OCI-LY1 (cell line): ENCODE measurements at regions not wholly inside any gene's neighbourhood (a gene's known extent, or its start where the extent isn't known, plus 50 kb on each side); places are given as distances from the start of the nearest gene placed in this dataset.

Source experiments
- H2AFZ ChIP-seq: fragments of 200-600 bp; sonication (generic), shearing (Covaris generic); 2 replicates; pipeline ENCODE4 v1.6.0; 2014; ENCODE audit warnings: antibody characterized with exemption, mild to moderate bottlenecking, low read length
- H3F3A ChIP-seq: fragments of 200-600 bp; sonication (generic), shearing (Covaris generic); 2 replicates; pipeline ENCODE4 v1.6.0; 2014; ENCODE audit warnings: mild to moderate bottlenecking, antibody characterized with exemption, low read length, moderate library complexity; ENCODE audit not compliant: insufficient read depth
- H3K27ac ChIP-seq: fragments of 200-600 bp; sonication (generic); 2 replicates; pipeline ENCODE4 v1.5.1; 2014; ENCODE audit warnings: low read length, mixed run types, mild to moderate bottlenecking, low read depth; ENCODE audit not compliant: poor library complexity, severe bottlenecking
- H3K27me3 ChIP-seq: fragments of 200-600 bp; sonication (generic); 2 replicates; pipeline ENCODE4 v1.6.0; 2014; ENCODE audit warnings: antibody characterized with exemption, mild to moderate bottlenecking, low read length, moderate library complexity; ENCODE audit not compliant: insufficient read depth
- H3K36me3 ChIP-seq: fragments of 200-600 bp; sonication (generic); 2 replicates; pipeline ENCODE4 v1.6.1; 2014; ENCODE audit warnings: mild to moderate bottlenecking, antibody characterized with exemption, low read length, moderate library complexity, mixed read lengths; ENCODE audit not compliant: insufficient read depth
- H3K4me1 ChIP-seq: fragments of 200-600 bp; sonication (generic); 2 replicates; pipeline ENCODE4 v1.5.1; 2014; ENCODE audit warnings: mild to moderate bottlenecking, low read length, moderate library complexity; ENCODE audit not compliant: insufficient read depth, severe bottlenecking
- H3K4me2 ChIP-seq: fragments of 200-600 bp; sonication (generic), shearing (Covaris generic); 2 replicates; pipeline ENCODE4 v1.6.1; 2014; ENCODE audit warnings: low read length
- H3K4me3 ChIP-seq: fragments of 200-600 bp; sonication (generic); 2 replicates; pipeline ENCODE4 v1.5.1; 2014; ENCODE audit warnings: low read length, low read depth, mild to moderate bottlenecking, mixed read lengths; ENCODE audit not compliant: poor library complexity, severe bottlenecking
- H3K79me2 ChIP-seq: fragments of 200-600 bp; shearing (Covaris generic); 2 replicates; pipeline ENCODE4 v1.6.1; 2016; ENCODE audit warnings: mixed run types, low read length, mixed read lengths; ENCODE audit not compliant: insufficient read depth
- H3K9ac ChIP-seq: fragments of 200-600 bp; sonication (generic), shearing (Covaris generic); 2 replicates; pipeline ENCODE4 v1.6.1; 2014; ENCODE audit warnings: mild to moderate bottlenecking, low read length, mixed read lengths
- H3K9me2 ChIP-seq: fragments of 200-600 bp; sonication (generic), shearing (Covaris generic); 2 replicates; pipeline ENCODE4 v1.6.1; 2014; ENCODE audit warnings: low read depth, mild to moderate bottlenecking, low read length, mixed read lengths
- H3K9me3 ChIP-seq: fragments of 200-600 bp; shearing (Covaris generic); 2 replicates; pipeline ENCODE4 v1.6.1; 2014; ENCODE audit warnings: low read length, mixed read lengths
- H4K20me1 ChIP-seq: fragments of 200-600 bp; sonication (generic), shearing (Covaris generic); 2 replicates; pipeline ENCODE4 v1.6.0; 2016; ENCODE audit warnings: mild to moderate bottlenecking, low read length; ENCODE audit not compliant: insufficient read depth
- CTCF ChIP-seq: fragments of 200-600 bp; sonication (generic), shearing (Covaris generic); IDR thresholded peaks from 2 replicates; pipeline ENCODE4 v1.5.1; 2017; ENCODE audit warnings: mild to moderate bottlenecking, antibody characterized with exemption, low read length, moderate library complexity, mixed read lengths
- EZH2 ChIP-seq: fragments of 200-600 bp; sonication (generic), shearing (Covaris generic); IDR thresholded peaks from 2 replicates; pipeline ENCODE4 v1.8.0; 2017; ENCODE audit warnings: borderline replicate concordance, mixed run types, mild to moderate bottlenecking, antibody characterized with exemption, low read length, moderate library complexity, mixed read lengths

- Histone ChIP-seq H4K20me1 (no peaks in the 10 kb centered on the region), H3K4me2 (no peak overlapping the region), H2AFZ (no peak overlapping the region), H3K36me3 (no peaks in the 10 kb centered on the region), H3K9ac (no peak overlapping the region), H3K27ac (no peak overlapping the region), H3K79me2 (no peaks in the 10 kb centered on the region), H3K9me3 (no peaks in the 10 kb centered on the region), H3K27me3 (no peaks in the 10 kb centered on the region), H3K4me3 (no peak overlapping the region), H3K4me1 (no peaks in the 10 kb centered on the region), H3K9me2 (no peaks in the 10 kb centered on the region), H3F3A (no peaks in the 10 kb centered on the region)
- TF ChIP-seq EZH2 (no peak), CTCF (no peak)
Observed at GRCh38 chrX:16472345-16472744, 177.6 kb upstream of the S100G start.

DNA sequence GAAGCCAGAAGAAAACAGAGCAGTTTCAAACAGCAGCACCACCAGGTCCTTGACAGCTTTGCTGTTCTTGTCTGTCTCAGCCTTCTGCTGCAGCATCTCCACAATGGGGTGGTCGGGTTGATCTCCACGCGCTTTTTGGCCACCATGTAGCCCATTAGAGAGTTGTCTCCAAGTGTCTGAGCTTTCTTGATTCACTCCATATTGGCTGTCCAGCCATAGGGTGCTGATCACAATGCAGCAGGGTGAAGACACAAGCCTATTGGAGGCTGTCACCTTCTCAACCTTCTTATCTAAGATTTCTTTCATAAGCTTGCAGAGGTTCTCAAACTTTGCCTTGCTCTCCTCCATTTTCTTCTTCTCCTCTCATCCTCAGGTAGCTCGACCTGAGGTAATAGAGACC is 175.4 kb upstream of the S100G start:
- Histone ChIP-seq H3K4me2 (no peak overlapping the region), H3K4me3 (no peak overlapping the region), H3K27me3 (no peaks in the 10 kb centered on the region), H3F3A (no peaks in the 10 kb centered on the region), H3K36me3 (no peaks in the 10 kb centered on the region), H2AFZ (no peak overlapping the region), H3K4me1 (no peaks in the 10 kb centered on the region), H3K79me2 (no peaks in the 10 kb centered on the region), H3K27ac (no peak overlapping the region), H3K9ac (no peak overlapping the region), H3K9me3 (no peaks in the 10 kb centered on the region), H3K9me2 (no peaks in the 10 kb centered on the region), H4K20me1 (no peaks in the 10 kb centered on the region)
- TF ChIP-seq CTCF, result no peak
- no peak for TF ChIP-seq EZH2

DNA sequence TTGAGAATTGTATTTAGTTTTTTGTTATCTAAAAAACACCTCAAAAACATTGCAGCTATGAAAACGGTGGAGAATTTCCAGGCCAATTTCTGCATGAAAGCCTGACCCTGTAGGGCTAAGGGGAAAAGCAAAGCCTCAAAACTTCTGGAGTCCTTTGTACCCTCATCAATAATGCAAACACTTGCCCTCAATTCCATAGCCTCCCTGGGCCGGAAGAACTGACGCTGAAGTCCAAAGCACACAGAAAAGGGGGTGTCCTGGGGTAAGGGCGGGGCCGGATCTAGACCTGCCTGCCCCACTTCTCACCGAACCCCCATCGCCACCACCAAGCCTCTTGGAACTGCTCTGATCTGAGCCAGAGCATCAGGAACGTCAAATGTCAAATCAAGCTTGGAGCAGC is 173.9 kb upstream of the S100G start:
- H3K79me2 ChIP-seq, result no peaks in the 10 kb centered on the region
- H3K9ac ChIP-seq, result no peak overlapping the region
- H3K4me3 ChIP-seq, result no peak overlapping the region
- no peaks in the 10 kb centered on the region for H3F3A ChIP-seq
- no peaks in the 10 kb centered on the region for H4K20me1 ChIP-seq
- no peak overlapping the region for H3K4me2 ChIP-seq
- TF ChIP-seq CTCF, result no peak
- TF ChIP-seq EZH2, result no peak
- H3K27ac ChIP-seq, result no peak overlapping the region
- H3K4me1 ChIP-seq, result no peaks in the 10 kb centered on the region
- H2AFZ ChIP-seq, result no peak overlapping the region
- no peaks in the 10 kb centered on the region for H3K9me3 ChIP-seq
- H3K27me3 ChIP-seq, result no peaks in the 10 kb centered on the region
- no peaks in the 10 kb centered on the region for H3K9me2 ChIP-seq
- H3K36me3 ChIP-seq, result no peaks in the 10 kb centered on the region
